ENCODE measurements at regions not wholly inside any gene's neighbourhood (a gene's known extent, or its start where the extent isn't known, plus 50 kb on each side); places are given as distances from the start of the nearest gene placed in this dataset.

DNA sequence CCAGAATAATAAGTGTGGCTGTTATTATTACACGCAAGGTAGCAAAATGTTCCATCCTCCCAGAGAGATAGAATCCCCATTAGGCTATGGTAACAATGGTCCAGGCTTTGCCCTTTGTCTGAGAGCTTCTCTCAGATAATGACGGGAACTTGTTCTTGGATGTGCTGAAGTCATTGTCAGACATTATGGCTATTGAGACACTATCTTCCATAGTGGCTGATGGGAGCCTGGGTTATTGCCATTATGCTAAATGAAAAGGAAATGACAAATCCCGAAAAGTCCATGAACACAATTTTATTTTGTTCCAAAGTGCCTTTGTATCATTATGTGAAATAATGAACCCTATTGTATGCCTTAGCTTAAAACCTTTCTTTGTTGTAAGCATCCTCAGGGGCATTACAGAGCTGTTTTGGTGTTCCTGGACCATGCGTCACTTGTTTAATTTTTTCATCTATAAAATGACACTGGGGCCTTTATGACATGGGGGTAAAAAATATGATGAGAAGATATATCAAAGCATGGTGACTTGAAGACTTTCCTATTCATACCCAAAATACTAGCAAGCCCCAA is 218.5 kb downstream of the KCNS3 start:
- WGBS, 2 experiments (ENCODE audit: low coverage in 1 of 2, low lambda C conversion rate in 2 of 2, missing lambda C conversion rate in 2 of 2): 83 to 87% methylated on average over 4 of the region's 4 CpGs
- Histone ChIP-seq H2AFZ (no peak overlapping the region), H3K27ac (no peak overlapping the region), H3K9me2 (ENCODE audit: insufficient read depth) (no peaks in the 10 kb centered on the region), H3K79me2 (ENCODE audit: insufficient read depth) (no peaks in the 10 kb centered on the region), H3K4me2 (ENCODE audit: unreplicated experiment) (no peak overlapping the region), H3K9ac (no peak overlapping the region), H3K36me3 (ENCODE audit: low read depth) (no peaks in the 10 kb centered on the region), H3F3A (ENCODE audit: insufficient read depth) (no peaks in the 10 kb centered on the region), H3K4me1 (ENCODE audit: insufficient read depth) (no peaks in the 10 kb centered on the region), H3K27me3 (replicated peaks; ENCODE audit: insufficient read depth) (peaks cover 17% of the 10 kb centered on the region), H3K4me3 (no peak overlapping the region), H3K9me3 (ENCODE audit: low read depth) (no peaks in the 10 kb centered on the region), H4K20me1 (ENCODE audit: insufficient read depth) (no peaks in the 10 kb centered on the region)
- in situ Hi-C loops (cut with MboI): no loop called here
- DNase-seq: no peak
- no peak for TF ChIP-seq EZH2 (IDR thresholded peaks at IDR 0.05; ENCODE audit: insufficient read depth, poor library complexity, severe bottlenecking)
- no peak for TF ChIP-seq EZH2phosphoT487 (IDR thresholded peaks at IDR 0.05; ENCODE audit: insufficient read depth, low read depth)

DNA sequence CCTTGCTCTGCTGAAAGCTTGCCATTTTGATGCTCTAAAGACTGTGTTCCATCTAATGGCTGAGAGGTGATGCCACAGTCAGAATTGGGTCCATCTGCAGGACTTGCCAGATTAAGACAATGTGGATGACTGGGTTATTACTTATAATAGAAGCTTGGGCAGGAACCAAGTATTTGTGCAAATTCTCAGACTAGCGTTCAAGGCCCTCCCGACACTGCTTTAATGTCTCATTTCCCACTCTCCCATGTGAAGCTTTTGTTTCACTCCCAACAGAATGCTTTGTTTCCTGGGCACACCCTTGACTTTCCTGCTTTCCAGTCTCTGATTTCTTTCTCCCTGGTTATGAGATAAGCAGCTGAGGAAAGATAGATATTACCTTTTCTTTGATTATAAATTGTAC is 215.8 kb downstream of the KCNS3 start:
- Histone ChIP-seq H2AFZ (no peak overlapping the region), H3K27ac (no peak overlapping the region), H3K27me3 (replicated peaks; ENCODE audit: insufficient read depth) (peaks cover 10% of the 10 kb centered on the region), H3K4me1 (ENCODE audit: insufficient read depth) (no peaks in the 10 kb centered on the region), H3K9ac (no peak overlapping the region), H4K20me1 (ENCODE audit: insufficient read depth) (no peaks in the 10 kb centered on the region), H3F3A (ENCODE audit: insufficient read depth) (no peaks in the 10 kb centered on the region), H3K4me2 (ENCODE audit: unreplicated experiment) (no peak overlapping the region), H3K4me3 (no peak overlapping the region), H3K36me3 (ENCODE audit: low read depth) (no peaks in the 10 kb centered on the region), H3K9me3 (ENCODE audit: low read depth) (no peaks in the 10 kb centered on the region), H3K9me2 (ENCODE audit: insufficient read depth) (no peaks in the 10 kb centered on the region), H3K79me2 (ENCODE audit: insufficient read depth) (no peaks in the 10 kb centered on the region)
- 9 to 11% methylated on average over 2 of the region's 2 CpGs for WGBS, 2 experiments (ENCODE audit: low coverage in 1 of 2, low lambda C conversion rate in 2 of 2, missing lambda C conversion rate in 2 of 2)
- TF ChIP-seq EZH2 (IDR thresholded peaks at IDR 0.05; ENCODE audit: insufficient read depth, poor library complexity, severe bottlenecking): no peak
- TF ChIP-seq EZH2phosphoT487 (IDR thresholded peaks at IDR 0.05; ENCODE audit: insufficient read depth, low read depth): no peak
- in situ Hi-C loops (cut with MboI): no loop called here
- peak; percentile 4 for DNase-seq

GRCh38 chr2:18093196-18093595 is 214.7 kb downstream of the KCNS3 start:
- Histone ChIP-seq H3K9me2 (ENCODE audit: insufficient read depth) (no peaks in the 10 kb centered on the region), H3K79me2 (ENCODE audit: insufficient read depth) (no peaks in the 10 kb centered on the region), H3F3A (ENCODE audit: insufficient read depth) (no peaks in the 10 kb centered on the region), H2AFZ (no peak overlapping the region), H3K4me2 (ENCODE audit: unreplicated experiment) (no peak overlapping the region), H3K4me3 (no peak overlapping the region), H3K27ac (no peak overlapping the region), H3K9me3 (ENCODE audit: low read depth) (no peaks in the 10 kb centered on the region), H3K27me3 (replicated peaks; ENCODE audit: insufficient read depth) (peaks cover 9% of the 10 kb centered on the region), H3K36me3 (ENCODE audit: low read depth) (no peaks in the 10 kb centered on the region), H4K20me1 (ENCODE audit: insufficient read depth) (no peaks in the 10 kb centered on the region), H3K9ac (no peak overlapping the region), H3K4me1 (ENCODE audit: insufficient read depth) (no peaks in the 10 kb centered on the region)
- whole genome bisulfite sequencing, 2 experiments (ENCODE audit: low coverage in 1 of 2, low lambda C conversion rate in 2 of 2, missing lambda C conversion rate in 2 of 2): 60 to 63% methylated on average over 3 of the region's 3 CpGs
- TF ChIP-seq EZH2 (IDR thresholded peaks at IDR 0.05; ENCODE audit: insufficient read depth, poor library complexity, severe bottlenecking) (no peak), EZH2phosphoT487 (IDR thresholded peaks at IDR 0.05; ENCODE audit: insufficient read depth, low read depth) (no peak)
- no peak for DNase-seq
- in situ Hi-C loops (cut with MboI): no loop called here

- WGBS, 2 experiments (ENCODE audit: low coverage in 1 of 2, low lambda C conversion rate in 2 of 2, missing lambda C conversion rate in 2 of 2): 50% methylated on average over 1 of the region's 1 CpG
- H3K4me3 ChIP-seq: no peak overlapping the region
- no peaks in the 10 kb centered on the region for H3K4me1 ChIP-seq (ENCODE audit: insufficient read depth)
- H3K9me2 ChIP-seq (ENCODE audit: insufficient read depth): no peaks in the 10 kb centered on the region
- no peaks in the 10 kb centered on the region for H3K9me3 ChIP-seq (ENCODE audit: low read depth)
- H3K9ac ChIP-seq: no peak overlapping the region
- no peaks in the 10 kb centered on the region for H3K79me2 ChIP-seq (ENCODE audit: insufficient read depth)
- peaks cover 7% of the 10 kb centered on the region for H3K27me3 ChIP-seq (replicated peaks; ENCODE audit: insufficient read depth)
- in situ Hi-C loops (cut with MboI): no loop called here
- H4K20me1 ChIP-seq (ENCODE audit: insufficient read depth): no peaks in the 10 kb centered on the region
- TF ChIP-seq EZH2phosphoT487 (IDR thresholded peaks at IDR 0.05; ENCODE audit: insufficient read depth, low read depth) (no peak), EZH2 (IDR thresholded peaks at IDR 0.05; ENCODE audit: insufficient read depth, poor library complexity, severe bottlenecking) (no peak)
- H3F3A ChIP-seq (ENCODE audit: insufficient read depth): no peaks in the 10 kb centered on the region
- no peaks in the 10 kb centered on the region for H3K36me3 ChIP-seq (ENCODE audit: low read depth)
- DNase-seq: no peak
- H3K27ac ChIP-seq: no peak overlapping the region
- H2AFZ ChIP-seq: no peak overlapping the region
- no peak overlapping the region for H3K4me2 ChIP-seq (ENCODE audit: unreplicated experiment)
Measured at GRCh38 chr2:18092760-18093159, 214.3 kb downstream of the KCNS3 start.

DNA sequence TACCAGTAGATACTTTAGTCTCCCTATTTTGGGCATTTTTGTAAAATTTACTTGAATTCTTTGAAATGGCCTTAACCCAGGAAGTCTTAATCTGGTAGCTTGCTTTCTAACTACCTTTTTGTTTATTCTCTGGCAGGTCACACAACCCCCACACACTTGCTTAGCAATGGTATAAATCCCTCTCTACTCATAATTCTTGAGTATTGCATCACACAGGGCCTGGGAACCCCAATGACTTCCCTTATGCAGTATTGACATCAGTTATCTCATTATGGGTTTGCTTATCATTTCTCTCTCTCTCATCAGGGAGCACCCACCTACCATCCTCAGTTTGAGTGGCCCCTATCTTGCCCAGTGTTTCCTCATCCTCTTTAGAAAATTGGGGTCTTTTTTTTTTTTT is 207.1 kb downstream of the KCNS3 start:
- no peak for DNase-seq
- TF ChIP-seq EZH2phosphoT487 (IDR thresholded peaks at IDR 0.05; ENCODE audit: insufficient read depth, low read depth): no peak
- no peak for TF ChIP-seq EZH2 (IDR thresholded peaks at IDR 0.05; ENCODE audit: insufficient read depth, poor library complexity, severe bottlenecking)

More for the DNA sequence above, 207.1 kb downstream of the KCNS3 start:
- peaks cover 7% of the 10 kb centered on the region; the same call in 1 of the 2 replicates for H3K27me3 ChIP-seq (replicated peaks; ENCODE audit: insufficient read depth)
- in situ Hi-C loops (cut with MboI): no loop called here
- no peaks in the 10 kb centered on the region for H3K36me3 ChIP-seq (ENCODE audit: low read depth)
- H3K4me3 ChIP-seq: no peak overlapping the region
- H3K9me2 ChIP-seq (ENCODE audit: insufficient read depth): no peaks in the 10 kb centered on the region
- H3K9ac ChIP-seq: no peak overlapping the region
- H3K4me1 ChIP-seq (ENCODE audit: insufficient read depth): no peaks in the 10 kb centered on the region
- no peaks in the 10 kb centered on the region for H3F3A ChIP-seq (ENCODE audit: insufficient read depth)
- no peaks in the 10 kb centered on the region for H4K20me1 ChIP-seq (ENCODE audit: insufficient read depth)
- H2AFZ ChIP-seq: no peak overlapping the region
- no peak overlapping the region for H3K27ac ChIP-seq
- H3K4me2 ChIP-seq (ENCODE audit: unreplicated experiment): no peak overlapping the region
- H3K79me2 ChIP-seq (ENCODE audit: insufficient read depth): no peaks in the 10 kb centered on the region
- H3K9me3 ChIP-seq (ENCODE audit: low read depth): no peaks in the 10 kb centered on the region

Measured in GM23248 (cell line).